Aorta (tissue), 5 donors: ENCODE measurements at regions not wholly inside any gene's neighbourhood (a gene's known extent, or its start where the extent isn't known, plus 50 kb on each side); places are given as distances from the start of the nearest gene placed in this dataset.

Experiments used
- ATAC-seq: fragments of 200-7000 bp; cut with Tn5 transposase; one replicate; pipeline ENCODE4 v1.9.1; 2022; ENCODE audit warnings: moderate library complexity; ENCODE audit not compliant: low FRiP score
- DNase-seq, 2 donors: peaks; one replicate each; pipeline ENCODE4 v3.0.0-alpha.2; 2020
- H3K27ac ChIP-seq, 2 donors: one replicate each; pipeline ENCODE4 v1.5.1; 2013; ENCODE audit warnings: low read length in 2 of 2, mild to moderate bottlenecking in 2 of 2, moderate library complexity in 2 of 2, control low read depth in 1 of 2, inconsistent platforms in 1 of 2, low read depth in 1 of 2
- H3K27me3 ChIP-seq, 2 donors: one replicate each; pipeline ENCODE4 v1.6.1; 2013; ENCODE audit warnings: control low read depth in 1 of 2, low read length in 1 of 2, mild to moderate bottlenecking in 1 of 2, moderate library complexity in 1 of 2; ENCODE audit not compliant: insufficient read depth in 2 of 2, control insufficient read depth in 1 of 2
- H3K36me3 ChIP-seq, 2 donors: one replicate each; pipeline ENCODE4 v1.6.1; 2013; ENCODE audit warnings: control low read depth in 1 of 2, low read length in 1 of 2, mild to moderate bottlenecking in 1 of 2; ENCODE audit not compliant: insufficient read depth in 2 of 2, control insufficient read depth in 1 of 2
- H3K4me1 ChIP-seq, 2 donors: one replicate each; pipeline ENCODE4 v1.6.1; 2013; ENCODE audit warnings: low read length in 2 of 2, control low read depth in 1 of 2, mild to moderate bottlenecking in 1 of 2, moderate library complexity in 1 of 2; ENCODE audit not compliant: insufficient read depth in 2 of 2, control insufficient read depth in 1 of 2
- H3K4me3 ChIP-seq, 2 donors: one replicate each; pipeline ENCODE4 v1.5.1; 2013; ENCODE audit warnings: low read length in 2 of 2, control low read depth in 1 of 2, mild to moderate bottlenecking in 1 of 2
- H3K9me3 ChIP-seq: one replicate; pipeline ENCODE4 v1.6.1; 2013; ENCODE audit warnings: mild to moderate bottlenecking, low read length; ENCODE audit not compliant: control insufficient read depth
- WGBS, 2 donors: extraction: QIAGEN DNeasy Blood & Tissue Kit; methylation state at CpG; one replicate each; pipeline ENCODE4 v1.1.7; 2013; 5-methylcytosine and 5-hydroxymethylcytosine counted together
- intact Hi-C, 2 donors: fragments of 100-400 bp; cut with DNase I; formaldehyde crosslinking; loops; one replicate each; pipeline versions ENCODE4 v1.14.2 to v1.15.0; 2022
- donor health status: healthy with polysubstance abuse.
- donor health status: Bipolar disorder and iron deficiency.
- donor health status: DM: no; HTN: no; CAD: no.
- donor health status: DM: no; HTN: no; CAD: no.
- donor health status: DM: yes; HTN: yes; CAD: no.

- WGBS, 2 donors: 95 to 96% methylated on average over 5 of the region's 5 CpGs
- H3K4me1 ChIP-seq: no peaks in the 10 kb centered on the region
- DNase-seq: no peak
Observed at GRCh38 chr6:149230712-149231460, 86.6 kb upstream of the TAB2 start.

GRCh38 chr6:149231778-149232177 is 85.7 kb upstream of the TAB2 start:
- no peak overlapping the region for H3K4me3 ChIP-seq
- no peak overlapping the region for H3K27ac ChIP-seq
- no peak for ATAC-seq

More at GRCh38 chr6:149230712-149231460, 86.6 kb upstream of the TAB2 start:
- H3K4me3 ChIP-seq: no peak overlapping the region
- no peaks in the 10 kb centered on the region for H3K27me3 ChIP-seq
- intact Hi-C loops: no loop called here
- ATAC-seq: no peak
- H3K36me3 ChIP-seq: no peaks in the 10 kb centered on the region
- no peak overlapping the region for H3K27ac ChIP-seq
- H3K9me3 ChIP-seq: no peaks in the 10 kb centered on the region

GRCh38 chr6:149233056-149233715 is 84.3 kb upstream of the TAB2 start:
- no peaks in the 10 kb centered on the region for H3K4me1 ChIP-seq
- H3K27me3 ChIP-seq: no peaks in the 10 kb centered on the region
- H3K36me3 ChIP-seq: no peaks in the 10 kb centered on the region
- 87 to 93% methylated on average over 7 of the region's 7 CpGs for WGBS, 2 donors
- no peak overlapping the region for H3K4me3 ChIP-seq
- H3K9me3 ChIP-seq: no peaks in the 10 kb centered on the region
- ATAC-seq: no peak
- H3K27ac ChIP-seq: no peak overlapping the region
- intact Hi-C loops: no loop called here
- no peak for DNase-seq

More at GRCh38 chr6:149231778-149232177, 85.7 kb upstream of the TAB2 start:
- Histone ChIP-seq H3K4me1 (no peaks in the 10 kb centered on the region), H3K9me3 (no peaks in the 10 kb centered on the region), H3K36me3 (no peaks in the 10 kb centered on the region), H3K27me3 (no peaks in the 10 kb centered on the region)
- DNase-seq: no peak
- intact Hi-C loops: no loop called here
- 85 to 89% methylated on average over 7 of the region's 7 CpGs for WGBS, 2 donors

- H3K27ac ChIP-seq: no peak overlapping the region
- no peaks in the 10 kb centered on the region for H3K27me3 ChIP-seq
- no peaks in the 10 kb centered on the region for H3K4me1 ChIP-seq
- intact Hi-C loops: no loop called here
- no peak overlapping the region for H3K4me3 ChIP-seq
- ATAC-seq: no peak
- no peak for DNase-seq
- H3K9me3 ChIP-seq: peaks cover 3% of the 10 kb centered on the region
- 83% methylated on average over 7 of the region's 7 CpGs for WGBS, 2 donors
- no peaks in the 10 kb centered on the region for H3K36me3 ChIP-seq
Observed at GRCh38 chr6:149234051-149234962, 83.2 kb upstream of the TAB2 start.

- intact Hi-C loops: no loop called here
- ATAC-seq (no peak), DNase-seq (no peak)
- H3K9me3 ChIP-seq: peaks cover 5% of the 10 kb centered on the region
- no peak overlapping the region for H3K4me3 ChIP-seq
- H3K27ac ChIP-seq: no peak overlapping the region
- H3K27me3 ChIP-seq: no peaks in the 10 kb centered on the region
- WGBS, 2 donors: 59 to 60% methylated on average over 3 of the region's 3 CpGs
- no peaks in the 10 kb centered on the region for H3K36me3 ChIP-seq
- H3K4me1 ChIP-seq: no peaks in the 10 kb centered on the region
Observed at GRCh38 chr6:149235130-149235561, 82.4 kb upstream of the TAB2 start.

- Histone ChIP-seq H3K27ac (no peak overlapping the region), H3K36me3 (no peaks in the 10 kb centered on the region), H3K9me3 (peaks cover 6% of the 10 kb centered on the region), H3K4me3 (no peak overlapping the region), H3K4me1 (no peaks in the 10 kb centered on the region), H3K27me3 (no peaks in the 10 kb centered on the region)
- DNase-seq (no peak), ATAC-seq (no peak)
- intact Hi-C loops: no loop called here
Observed at GRCh38 chr6:149236589-149236988, 80.9 kb upstream of the TAB2 start.

GRCh38 chr6:149237464-149237863 is 80.0 kb upstream of the TAB2 start:
- Histone ChIP-seq H3K4me3 (no peak overlapping the region), H3K4me1 (no peaks in the 10 kb centered on the region), H3K27ac (no peak overlapping the region), H3K9me3 (peaks cover 6% of the 10 kb centered on the region), H3K27me3 (no peaks in the 10 kb centered on the region), H3K36me3 (no peaks in the 10 kb centered on the region)
- 95 to 97% methylated on average over 6 of the region's 6 CpGs for WGBS, 2 donors
- intact Hi-C loops: no loop called here
- ATAC-seq: no peak
- DNase-seq: no peak

GRCh38 chr6:149239573-149240209 is 77.8 kb upstream of the TAB2 start:
- H3K27me3 ChIP-seq: no peaks in the 10 kb centered on the region
- no peaks in the 10 kb centered on the region for H3K36me3 ChIP-seq
- no peak overlapping the region for H3K27ac ChIP-seq
- ATAC-seq (no peak), DNase-seq (no peak)
- 94 to 95% methylated on average over 6 of the region's 6 CpGs for WGBS, 2 donors
- no peaks in the 10 kb centered on the region for H3K4me1 ChIP-seq
- intact Hi-C loops: no loop called here
- H3K4me3 ChIP-seq: no peak overlapping the region
- peaks cover 6% of the 10 kb centered on the region for H3K9me3 ChIP-seq
